DMS53 treated with DMSO at 0.1 percent for 48 hours (cell line): ENCODE measurements at regions not wholly inside any gene's neighbourhood (a gene's known extent, or its start where the extent isn't known, plus 50 kb on each side); places are given as distances from the start of the nearest gene placed in this dataset.

Experiments used
- DNase-seq: peaks from one replicate; lab custom pipeline; 2025; ENCODE audit not compliant: unreplicated experiment; lab: John Stamatoyannopoulos, UW

GRCh38 chr15:58269455-58270414 lies 131.6 kb downstream of the AQP9 start:
- DNase-seq: peak; percentile 20

GRCh38 chr15:58271410-58271809 lies 133.2 kb downstream of the AQP9 start:
- DNase-seq: no peak

- DNase-seq: no peak
Observed at GRCh38 chr15:58273104-58273503, 134.9 kb downstream of the AQP9 start.

GRCh38 chr15:58274885-58275284 lies 136.7 kb downstream of the AQP9 start:
- DNase-seq: no peak

- no peak for DNase-seq
Observed at GRCh38 chr15:58275785-58276184, 137.6 kb downstream of the AQP9 start.

- DNase-seq: no peak
Observed at GRCh38 chr15:58276924-58277323, 138.7 kb downstream of the AQP9 start.

- DNase-seq: no peak
Observed at GRCh38 chr15:58277333-58277732, 139.2 kb downstream of the AQP9 start.

- DNase-seq: no peak
Observed at GRCh38 chr15:58279106-58279505, 140.9 kb downstream of the AQP9 start.

- DNase-seq: no peak
Observed at GRCh38 chr15:58279654-58280053, 141.5 kb downstream of the AQP9 start.

GRCh38 chr15:58282060-58282708 lies 144.0 kb downstream of the AQP9 start:
- DNase-seq: no peak

- DNase-seq: no peak
Observed at GRCh38 chr15:58283302-58283701, 145.1 kb downstream of the AQP9 start.

GRCh38 chr15:58284293-58284692 lies 146.1 kb downstream of the AQP9 start:
- DNase-seq: no peak

- no peak for DNase-seq
Observed at GRCh38 chr15:58285212-58285920, 146.4 kb upstream of the LIPC start.

- DNase-seq: no peak
Observed at GRCh38 chr15:58285921-58286278, 145.9 kb upstream of the LIPC start.

GRCh38 chr15:58286523-58286922 lies 145.3 kb upstream of the LIPC start:
- DNase-seq: no peak

GRCh38 chr15:58287891-58288290 lies 143.9 kb upstream of the LIPC start:
- no peak for DNase-seq

GRCh38 chr15:58288592-58288991 lies 143.2 kb upstream of the LIPC start:
- DNase-seq: no peak

GRCh38 chr15:58291848-58292247 lies 139.9 kb upstream of the LIPC start:
- DNase-seq: no peak

- no peak for DNase-seq
Observed at GRCh38 chr15:58292751-58293175, 139.0 kb upstream of the LIPC start.

GRCh38 chr15:58293622-58294550 lies 137.9 kb upstream of the LIPC start:
- DNase-seq: peak; percentile 92
